ENCODE measurements at regions not wholly inside any gene's neighbourhood (a gene's known extent, or its start where the extent isn't known, plus 50 kb on each side); places are given as distances from the start of the nearest gene placed in this dataset.

DNA sequence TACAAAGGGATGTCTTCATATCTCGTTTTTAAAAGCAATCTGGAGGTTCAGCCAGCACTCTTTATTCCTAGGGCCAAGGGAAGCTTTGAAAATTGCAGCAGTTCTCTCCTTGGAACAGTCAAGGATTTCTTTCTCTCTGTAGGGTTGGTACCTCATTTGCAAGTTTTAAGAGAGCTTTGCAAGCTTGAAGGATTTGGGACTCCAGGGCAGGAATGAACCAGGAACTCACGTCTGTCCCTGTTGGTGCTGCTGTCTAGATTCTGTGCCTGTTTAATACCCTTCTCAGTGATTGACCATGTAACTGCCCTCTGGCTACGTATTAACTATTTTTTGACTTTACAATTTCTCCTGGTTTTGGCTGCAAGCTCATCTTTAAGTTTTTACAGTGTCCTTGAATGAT lies 262.5 kb upstream of the ST6GAL2 start:
- TF ChIP-seq, protein P1, sequence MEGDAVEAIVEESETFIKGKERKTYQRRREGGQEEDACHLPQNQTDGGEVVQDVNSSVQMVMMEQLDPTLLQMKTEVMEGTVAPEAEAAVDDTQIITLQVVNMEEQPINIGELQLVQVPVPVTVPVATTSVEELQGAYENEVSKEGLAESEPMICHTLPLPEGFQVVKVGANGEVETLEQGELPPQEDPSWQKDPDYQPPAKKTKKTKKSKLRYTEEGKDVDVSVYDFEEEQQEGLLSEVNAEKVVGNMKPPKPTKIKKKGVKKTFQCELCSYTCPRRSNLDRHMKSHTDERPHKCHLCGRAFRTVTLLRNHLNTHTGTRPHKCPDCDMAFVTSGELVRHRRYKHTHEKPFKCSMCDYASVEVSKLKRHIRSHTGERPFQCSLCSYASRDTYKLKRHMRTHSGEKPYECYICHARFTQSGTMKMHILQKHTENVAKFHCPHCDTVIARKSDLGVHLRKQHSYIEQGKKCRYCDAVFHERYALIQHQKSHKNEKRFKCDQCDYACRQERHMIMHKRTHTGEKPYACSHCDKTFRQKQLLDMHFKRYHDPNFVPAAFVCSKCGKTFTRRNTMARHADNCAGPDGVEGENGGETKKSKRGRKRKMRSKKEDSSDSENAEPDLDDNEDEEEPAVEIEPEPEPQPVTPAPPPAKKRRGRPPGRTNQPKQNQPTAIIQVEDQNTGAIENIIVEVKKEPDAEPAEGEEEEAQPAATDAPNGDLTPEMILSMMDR (conservative IDR thresholded peaks at IDR 0.05; ENCODE audit: low read depth, low read length): no peak
- H3K4me3 ChIP-seq (IDR thresholded peaks at IDR 0.05; ENCODE audit: insufficient read depth, low read depth, low read length): no peak overlapping the region
- no peak overlapping the region for H3K27ac ChIP-seq
- H3K9ac ChIP-seq: no peak overlapping the region
- no peak overlapping the region for H3K4me2 ChIP-seq
- H3K27me3 ChIP-seq (ENCODE audit: insufficient read depth, low read depth): no peaks in the 10 kb centered on the region
- H4K20me1 ChIP-seq (ENCODE audit: insufficient read depth): no peaks in the 10 kb centered on the region
- no peak overlapping the region for H2AFZ ChIP-seq (ENCODE audit: low read depth)
- no peaks in the 10 kb centered on the region for H3K79me2 ChIP-seq (ENCODE audit: insufficient read depth, low read depth)
- no peaks in the 10 kb centered on the region for H3K4me1 ChIP-seq (ENCODE audit: low read depth, poor library complexity, severe bottlenecking)
- H3K36me3 ChIP-seq (ENCODE audit: insufficient read depth): no peaks in the 10 kb centered on the region

DNA sequence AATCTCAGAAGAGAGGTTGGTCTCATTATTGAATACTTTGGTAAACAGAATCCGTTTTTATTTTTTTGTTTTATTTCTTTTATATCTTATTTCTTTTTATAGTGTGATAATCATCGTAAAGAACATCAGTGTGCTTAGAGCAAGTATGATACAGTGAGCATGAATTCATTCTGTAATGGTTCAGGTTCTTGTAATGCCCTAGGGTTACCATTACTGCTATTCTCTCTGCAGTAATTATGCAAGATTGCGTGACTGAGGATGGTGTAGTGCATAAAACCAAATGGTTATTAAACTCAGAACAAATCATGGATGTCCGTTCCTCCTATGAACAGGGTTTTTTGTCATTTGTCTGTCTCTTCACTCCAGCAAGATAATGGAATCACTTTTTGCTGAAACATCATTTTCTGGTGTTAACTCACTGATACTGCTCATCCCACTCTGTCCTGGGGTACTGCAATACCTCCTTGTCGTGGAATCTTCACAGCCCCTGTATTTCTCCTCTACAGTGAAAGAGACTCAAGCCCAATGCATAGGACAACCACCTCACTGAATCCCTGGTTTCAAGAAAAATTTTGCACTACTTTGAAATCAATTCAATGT lies 274.8 kb upstream of the ST6GAL2 start:
- H3K4me2 ChIP-seq: no peak overlapping the region
- no peaks in the 10 kb centered on the region for H3K36me3 ChIP-seq (ENCODE audit: insufficient read depth)
- no peaks in the 10 kb centered on the region for H3K79me2 ChIP-seq (ENCODE audit: insufficient read depth, low read depth)
- no peak overlapping the region for H2AFZ ChIP-seq (ENCODE audit: low read depth)
- H3K9ac ChIP-seq: no peak overlapping the region
- H3K4me1 ChIP-seq (ENCODE audit: low read depth, poor library complexity, severe bottlenecking): no peaks in the 10 kb centered on the region
- H3K4me3 ChIP-seq (IDR thresholded peaks at IDR 0.05; ENCODE audit: insufficient read depth, low read depth, low read length): no peak overlapping the region
- TF ChIP-seq, protein P1 (conservative IDR thresholded peaks at IDR 0.05; ENCODE audit: low read depth, low read length): no peak
- no peaks in the 10 kb centered on the region for H3K27me3 ChIP-seq (ENCODE audit: insufficient read depth, low read depth)
- H3K27ac ChIP-seq: no peak overlapping the region
- H4K20me1 ChIP-seq (ENCODE audit: insufficient read depth): no peaks in the 10 kb centered on the region

GRCh38 chr2:107168141-107168540 lies 282.2 kb upstream of the ST6GAL2 start:
- Histone ChIP-seq H3K9ac (no peak overlapping the region), H3K79me2 (ENCODE audit: insufficient read depth, low read depth) (no peaks in the 10 kb centered on the region), H3K4me3 (IDR thresholded peaks at IDR 0.05; ENCODE audit: insufficient read depth, low read depth, low read length) (no peak overlapping the region), H3K4me2 (no peak overlapping the region), H2AFZ (ENCODE audit: low read depth) (no peak overlapping the region), H3K27me3 (ENCODE audit: insufficient read depth, low read depth) (no peaks in the 10 kb centered on the region), H3K36me3 (ENCODE audit: insufficient read depth) (no peaks in the 10 kb centered on the region), H3K27ac (no peak overlapping the region), H4K20me1 (ENCODE audit: insufficient read depth) (no peaks in the 10 kb centered on the region), H3K4me1 (ENCODE audit: low read depth, poor library complexity, severe bottlenecking) (no peaks in the 10 kb centered on the region)
- TF ChIP-seq, protein P1 (conservative IDR thresholded peaks at IDR 0.05; ENCODE audit: low read depth, low read length): no peak

- no peak overlapping the region for H3K4me2 ChIP-seq
- H3K4me1 ChIP-seq (ENCODE audit: low read depth, poor library complexity, severe bottlenecking): no peaks in the 10 kb centered on the region
- H2AFZ ChIP-seq (ENCODE audit: low read depth): no peak overlapping the region
- H3K79me2 ChIP-seq (ENCODE audit: insufficient read depth, low read depth): no peaks in the 10 kb centered on the region
- no peaks in the 10 kb centered on the region for H4K20me1 ChIP-seq (ENCODE audit: insufficient read depth)
- no peak overlapping the region for H3K27ac ChIP-seq
- H3K36me3 ChIP-seq (ENCODE audit: insufficient read depth): no peaks in the 10 kb centered on the region
- TF ChIP-seq, protein P1 (conservative IDR thresholded peaks at IDR 0.05; ENCODE audit: low read depth, low read length): no peak
- H3K9ac ChIP-seq: no peak overlapping the region
- no peaks in the 10 kb centered on the region for H3K27me3 ChIP-seq (ENCODE audit: insufficient read depth, low read depth)
- no peak overlapping the region for H3K4me3 ChIP-seq (IDR thresholded peaks at IDR 0.05; ENCODE audit: insufficient read depth, low read depth, low read length)
Observed at GRCh38 chr2:107174171-107174570, 288.2 kb upstream of the ST6GAL2 start.
